ENCODE measurements at regions not wholly inside any gene's neighbourhood (a gene's known extent, or its start where the extent isn't known, plus 50 kb on each side); places are given as distances from the start of the nearest gene placed in this dataset.

DNA sequence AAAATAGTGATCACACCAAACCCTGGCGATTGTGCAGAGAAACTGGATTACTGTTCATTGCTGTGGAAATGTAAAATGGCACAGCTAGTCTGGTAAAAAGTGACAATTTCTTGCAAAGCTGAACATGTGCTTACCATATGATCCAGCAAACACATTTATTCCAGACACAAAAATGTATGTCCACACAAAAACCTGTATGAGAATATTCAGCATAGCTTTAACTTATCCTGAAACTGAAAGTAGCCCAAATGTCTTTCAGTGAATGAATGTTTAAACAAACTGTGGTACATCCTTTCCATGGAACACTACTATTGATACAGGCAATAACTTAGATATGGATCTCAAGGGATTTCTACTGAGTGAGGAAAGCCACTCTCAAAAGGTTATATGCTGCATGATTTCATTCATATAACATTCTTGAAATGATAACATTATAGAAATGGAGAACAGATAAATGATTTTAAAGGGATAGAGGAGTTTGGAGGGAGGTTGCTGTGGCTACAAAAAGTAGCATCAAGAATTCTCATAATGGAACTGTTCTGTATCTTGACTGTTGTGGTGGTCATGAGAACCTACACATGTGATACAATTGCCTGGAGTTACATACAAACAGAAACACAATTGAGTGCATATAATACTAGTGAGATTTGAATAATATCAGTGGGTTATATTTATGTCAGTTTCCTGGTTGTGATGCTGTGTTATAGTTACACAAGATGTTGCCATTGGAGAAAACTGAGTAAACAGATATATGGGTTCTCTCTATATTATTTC is 70.7 kb upstream of the DPH6 start:
- Histone ChIP-seq H3K4me2 (no peak overlapping the region), H3K27ac (no peak overlapping the region), H3K4me1 (replicated peaks; ENCODE audit: insufficient read depth) (no peaks in the 10 kb centered on the region), H3K36me3 (ENCODE audit: low read depth) (no peaks in the 10 kb centered on the region), H3K4me3 (no peak overlapping the region), H3K9me3 (ENCODE audit: insufficient read depth, low read depth) (no peaks in the 10 kb centered on the region), H3K27me3 (ENCODE audit: insufficient read depth, low read depth) (no peaks in the 10 kb centered on the region), H4K20me1 (ENCODE audit: insufficient read depth) (no peaks in the 10 kb centered on the region), H3K79me2 (ENCODE audit: low read depth) (no peaks in the 10 kb centered on the region), H2AFZ (no peak overlapping the region), H3F3A (ENCODE audit: insufficient read depth, low read depth) (no peaks in the 10 kb centered on the region), H3K9me2 (ENCODE audit: insufficient read depth) (no peaks in the 10 kb centered on the region)
- TF ChIP-seq EZH2 (IDR thresholded peaks at IDR 0.05; ENCODE audit: low read depth): no peak
- TF ChIP-seq, protein P1, sequence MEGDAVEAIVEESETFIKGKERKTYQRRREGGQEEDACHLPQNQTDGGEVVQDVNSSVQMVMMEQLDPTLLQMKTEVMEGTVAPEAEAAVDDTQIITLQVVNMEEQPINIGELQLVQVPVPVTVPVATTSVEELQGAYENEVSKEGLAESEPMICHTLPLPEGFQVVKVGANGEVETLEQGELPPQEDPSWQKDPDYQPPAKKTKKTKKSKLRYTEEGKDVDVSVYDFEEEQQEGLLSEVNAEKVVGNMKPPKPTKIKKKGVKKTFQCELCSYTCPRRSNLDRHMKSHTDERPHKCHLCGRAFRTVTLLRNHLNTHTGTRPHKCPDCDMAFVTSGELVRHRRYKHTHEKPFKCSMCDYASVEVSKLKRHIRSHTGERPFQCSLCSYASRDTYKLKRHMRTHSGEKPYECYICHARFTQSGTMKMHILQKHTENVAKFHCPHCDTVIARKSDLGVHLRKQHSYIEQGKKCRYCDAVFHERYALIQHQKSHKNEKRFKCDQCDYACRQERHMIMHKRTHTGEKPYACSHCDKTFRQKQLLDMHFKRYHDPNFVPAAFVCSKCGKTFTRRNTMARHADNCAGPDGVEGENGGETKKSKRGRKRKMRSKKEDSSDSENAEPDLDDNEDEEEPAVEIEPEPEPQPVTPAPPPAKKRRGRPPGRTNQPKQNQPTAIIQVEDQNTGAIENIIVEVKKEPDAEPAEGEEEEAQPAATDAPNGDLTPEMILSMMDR (conservative IDR thresholded peaks at IDR 0.05): no peak
- DNase-seq: no peak
- intact Hi-C loops (cut with micrococcal nuclease; ENCODE audit: unreplicated experiment): no loop called here
- no TSS peak for BruUV-seq (replicated peaks)
- ChIA-PET CTCF (no interaction called here), POLR2A (ENCODE audit: unreplicated experiment) (no interaction called here)

GRCh38 chr15:35618260-35619188 is 72.6 kb upstream of the DPH6 start:
- Histone ChIP-seq H3K27ac (no peak overlapping the region), H3K4me2 (no peak overlapping the region), H3K27me3 (ENCODE audit: insufficient read depth, low read depth) (no peaks in the 10 kb centered on the region), H3K4me1 (replicated peaks; ENCODE audit: insufficient read depth) (no peaks in the 10 kb centered on the region), H3K4me3 (no peak overlapping the region), H3F3A (ENCODE audit: insufficient read depth, low read depth) (no peaks in the 10 kb centered on the region), H3K79me2 (ENCODE audit: low read depth) (no peaks in the 10 kb centered on the region), H4K20me1 (ENCODE audit: insufficient read depth) (no peaks in the 10 kb centered on the region), H3K36me3 (ENCODE audit: low read depth) (no peaks in the 10 kb centered on the region), H3K9me3 (ENCODE audit: insufficient read depth, low read depth) (no peaks in the 10 kb centered on the region), H3K9me2 (ENCODE audit: insufficient read depth) (no peaks in the 10 kb centered on the region), H2AFZ (no peak overlapping the region)
- BruUV-seq (replicated peaks): no TSS peak
- ChIA-PET CTCF (no interaction called here), POLR2A (ENCODE audit: unreplicated experiment) (no interaction called here)
- DNase-seq: no peak
- intact Hi-C loops (cut with micrococcal nuclease; ENCODE audit: unreplicated experiment): no loop called here
- TF ChIP-seq EZH2 (IDR thresholded peaks at IDR 0.05; ENCODE audit: low read depth): no peak
- TF ChIP-seq, protein P1 (conservative IDR thresholded peaks at IDR 0.05): no peak

- CTCF ChIA-PET: no interaction called here
- H3K4me1 ChIP-seq (replicated peaks; ENCODE audit: insufficient read depth): no peaks in the 10 kb centered on the region
- no peak overlapping the region for H3K27ac ChIP-seq
- H3K4me3 ChIP-seq: no peak overlapping the region
- H2AFZ ChIP-seq: no peak overlapping the region
- H4K20me1 ChIP-seq (ENCODE audit: insufficient read depth): no peaks in the 10 kb centered on the region
- no peak overlapping the region for H3K4me2 ChIP-seq
- DNase-seq: no peak
- intact Hi-C loops (cut with micrococcal nuclease; ENCODE audit: unreplicated experiment): no loop called here
- no peaks in the 10 kb centered on the region for H3K79me2 ChIP-seq (ENCODE audit: low read depth)
- no peaks in the 10 kb centered on the region for H3K27me3 ChIP-seq (ENCODE audit: insufficient read depth, low read depth)
- POLR2A ChIA-PET (ENCODE audit: unreplicated experiment): no interaction called here
- H3K36me3 ChIP-seq (ENCODE audit: low read depth): no peaks in the 10 kb centered on the region
- H3K9me2 ChIP-seq (ENCODE audit: insufficient read depth): no peaks in the 10 kb centered on the region
- no TSS peak for BruUV-seq (replicated peaks)
- TF ChIP-seq, protein P1 (conservative IDR thresholded peaks at IDR 0.05): no peak
- no peak for TF ChIP-seq EZH2 (IDR thresholded peaks at IDR 0.05; ENCODE audit: low read depth)
- no peaks in the 10 kb centered on the region for H3F3A ChIP-seq (ENCODE audit: insufficient read depth, low read depth)
- H3K9me3 ChIP-seq (ENCODE audit: insufficient read depth, low read depth): no peaks in the 10 kb centered on the region
These were observed 76.8 kb upstream of the DPH6 start for GRCh38 chr15:35622641-35623340.

All from PC-9 (cell line).